ENCODE measurements at regions not wholly inside any gene's neighbourhood (a gene's known extent, or its start where the extent isn't known, plus 50 kb on each side); places are given as distances from the start of the nearest gene placed in this dataset.

GRCh38 chr13:109859216-109859835, 72.9 kb upstream of the IRS2 start:
- no peak for DNase-seq (ENCODE audit: low read depth)

- no peak for DNase-seq (ENCODE audit: low read depth)
Measured at GRCh38 chr13:109858319-109858718, 71.9 kb upstream of the IRS2 start.

GRCh38 chr13:109857803-109858202, 71.4 kb upstream of the IRS2 start:
- no peak for DNase-seq (ENCODE audit: low read depth)

- DNase-seq (ENCODE audit: low read depth), result no peak
Measured at GRCh38 chr13:109857325-109857724, 70.9 kb upstream of the IRS2 start.

GRCh38 chr13:109856350-109856749, 70.0 kb upstream of the IRS2 start:
- no peak for DNase-seq (ENCODE audit: low read depth)

GRCh38 chr13:109853153-109853552, 66.8 kb upstream of the IRS2 start:
- DNase-seq (ENCODE audit: low read depth), result no peak

- no peak for DNase-seq (ENCODE audit: low read depth)
Measured at GRCh38 chr13:109846185-109846584, 59.8 kb upstream of the IRS2 start.

- DNase-seq (ENCODE audit: low read depth), result no peak
Measured at GRCh38 chr13:109844396-109844795, 58.0 kb upstream of the IRS2 start.

GRCh38 chr13:109843695-109844094, 57.3 kb upstream of the IRS2 start:
- no peak for DNase-seq (ENCODE audit: low read depth)

GRCh38 chr13:109842212-109842920, 56.0 kb upstream of the IRS2 start:
- DNase-seq (ENCODE audit: low read depth), result no peak

GRCh38 chr13:109840893-109841287, 54.5 kb upstream of the IRS2 start:
- DNase-seq (ENCODE audit: low read depth), result no peak

GRCh38 chr13:109840201-109840892, 54.0 kb upstream of the IRS2 start:
- peak; percentile 23 for DNase-seq (ENCODE audit: low read depth)

GRCh38 chr13:109836629-109837607, 50.5 kb upstream of the IRS2 start:
- DNase-seq (ENCODE audit: low read depth), result no peak

Measured in activated T-cell treated with anti-CD3 and anti-CD28 coated beads for 24 hours (primary cell).